Panc1 (cell line): ENCODE measurements at regions not wholly inside any gene's neighbourhood (a gene's known extent, or its start where the extent isn't known, plus 50 kb on each side); places are given as distances from the start of the nearest gene placed in this dataset.

Source experiments
- ATAC-seq: fragments of 200-7000 bp; cut with Tn5 transposase; 2 replicates; pipeline ENCODE4 v1.9.1; 2020; ENCODE audit warnings: mild to moderate bottlenecking, moderate library complexity
- BruUV-seq: library from RNA; stranded (reverse); fragments of 400-500 nt; replicated peaks from 2 replicates; lab custom pipeline; 2021; lab: Mats Ljungman, UMichigan
- CTCF ChIA-PET: fragments of 300-600 bp; sonication (Branson Sonifier 250); formaldehyde crosslinking; loops from one replicate; lab custom pipeline; 2022; ENCODE audit warnings: antibody characterized with exemption; lab: Charles Lee
- POLR2A ChIA-PET: fragments of 300-600 bp; sonication (Branson Sonifier 250); formaldehyde crosslinking; loops from one replicate; lab custom pipeline; 2022; ENCODE audit warnings: antibody characterized with exemption; lab: Charles Lee
- DNase-seq: peaks from one replicate; pipeline ENCODE4 v3.0.0-alpha.2; 2010; ENCODE audit warnings: low read depth, low spot score
- H3K27ac ChIP-seq: 2 replicates; pipeline ENCODE4 v1.5.1; 2011; ENCODE audit warnings: mild to moderate bottlenecking, low read length, inconsistent platforms
- H3K27me3 ChIP-seq: fragments of 200-500 bp; sonication (Bioruptor generic); 2 replicates; pipeline ENCODE4 v1.6.0; 2014; ENCODE audit warnings: low read length, inconsistent platforms; ENCODE audit not compliant: control insufficient read depth, insufficient read depth
- H3K36me3 ChIP-seq: fragments of 200-500 bp; sonication (Bioruptor generic); 2 replicates; pipeline ENCODE4 v1.5.1; 2014; ENCODE audit warnings: inconsistent platforms, mild to moderate bottlenecking, low read length, moderate library complexity; ENCODE audit not compliant: control insufficient read depth, insufficient read depth
- H3K4me1 ChIP-seq: 2 replicates; pipeline ENCODE4 v1.5.1; 2011; ENCODE audit warnings: inconsistent platforms, mild to moderate bottlenecking, low read length, moderate library complexity; ENCODE audit not compliant: control insufficient read depth, insufficient read depth
- H3K4me3 ChIP-seq, 2 experiments: 2 replicates each; pipeline ENCODE4 v1.5.1; 2011 to 2012; ENCODE audit warnings: low read depth in 2 of 2, low read length in 2 of 2, mild to moderate bottlenecking in 2 of 2, inconsistent platforms in 1 of 2, moderate library complexity in 1 of 2
- H3K9me3 ChIP-seq: fragments of 200-500 bp; sonication (Bioruptor generic); 2 replicates; pipeline ENCODE4 v1.5.1; 2014; ENCODE audit warnings: low read depth, mild to moderate bottlenecking, inconsistent platforms, low read length, moderate library complexity; ENCODE audit not compliant: control insufficient read depth, insufficient read depth
- CTCF ChIP-seq: fragments of 450-650 bp; IDR thresholded peaks from 2 replicates; pipeline ENCODE4 v1.5.1; 2017; ENCODE audit warnings: mild to moderate bottlenecking
- POLR2AphosphoS5 ChIP-seq: IDR thresholded peaks from 2 replicates; pipeline ENCODE4 v1.6.1; 2012; ENCODE audit warnings: mild to moderate bottlenecking, low read depth, low read length, moderate library complexity
- REST ChIP-seq, 2 experiments: IDR thresholded peaks; 2 replicates each; pipeline ENCODE4 v1.6.1; 2011 to 2012; ENCODE audit warnings: low read depth in 2 of 2, control low read depth in 1 of 2, low read length in 1 of 2, mild to moderate bottlenecking in 1 of 2, moderate library complexity in 1 of 2; ENCODE audit not compliant: insufficient read depth in 1 of 2
- SIN3A ChIP-seq: IDR thresholded peaks from 2 replicates; pipeline ENCODE4 v1.6.1; 2012; ENCODE audit warnings: low read depth, mild to moderate bottlenecking, low read length, moderate library complexity, borderline replicate concordance; ENCODE audit not compliant: insufficient read depth
- TCF7L2 ChIP-seq: IDR thresholded peaks from 2 replicates; pipeline ENCODE4 v1.6.1; 2011; ENCODE audit warnings: mild to moderate bottlenecking, low read depth, low read length, inconsistent platforms
- in situ Hi-C: cut with HindIII; loops from 2 replicates; pipeline ENCODE4 v1.10.0; 2016; ENCODE audit warnings: low sequenced_read_pairs, low pct_unique_long_range_greater_than_20kb
- intact Hi-C: fragments of 100-400 bp; cut with micrococcal nuclease; formaldehyde crosslinking; loops from one replicate; pipeline ENCODE4 v1.10.0; 2022; ENCODE audit not compliant: unreplicated experiment

DNA sequence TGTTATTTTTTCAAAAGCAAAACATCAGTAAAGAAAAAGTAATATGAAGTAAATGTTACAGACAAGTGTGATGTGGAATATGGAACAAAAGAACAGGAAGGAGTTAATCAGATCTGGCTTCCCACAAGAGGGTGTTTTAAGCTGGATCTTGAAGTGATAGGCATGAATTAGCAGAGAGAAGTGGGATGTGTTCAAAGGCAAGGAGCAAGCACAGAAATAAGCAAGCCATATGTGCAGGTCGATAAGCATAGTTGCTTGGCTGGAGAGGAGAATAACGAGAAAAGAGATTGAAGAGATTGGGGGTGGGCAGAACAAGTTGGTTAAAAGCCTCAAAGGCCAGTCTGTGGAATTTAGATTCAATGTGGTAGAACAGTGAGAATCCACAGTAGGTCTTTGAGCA lies 60.9 kb upstream of the PRPS1 start:
- ChIA-PET CTCF (interaction anchor here (0.7 kb wide), 1 partner anchor 93 kb away, joined by 3 read pairs; no protein-coding TSS in a partner anchor), POLR2A (interaction anchor here (0.6 kb wide), 1 partner anchor 37 kb away, joined by 3 read pairs; no protein-coding TSS in a partner anchor)
- no peak for DNase-seq
- Histone ChIP-seq H3K27me3 (no peaks in the 10 kb centered on the region), H3K36me3 (no peaks in the 10 kb centered on the region), H3K9me3 (no peaks in the 10 kb centered on the region; the same call in 1 of the 2 replicates), H3K27ac (no peak overlapping the region), H3K4me1 (peaks cover 5% of the 10 kb centered on the region), H3K4me3 (no peak overlapping the region)
- BruUV-seq: no TSS peak
- in situ Hi-C loops (no loop called here), intact Hi-C loops (no loop called here)
- no peak for TF ChIP-seq POLR2AphosphoS5
- no peak for TF ChIP-seq REST (IDR thresholded peaks at IDR 0.05; ENCODE audit: insufficient read depth in 1 of 2, low read depth in 2 of 2, low read length in 1 of 2)
- no peak for TF ChIP-seq SIN3A
- no peak for TF ChIP-seq TCF7L2
- TF ChIP-seq CTCF: no peak
- no peak for ATAC-seq

DNA sequence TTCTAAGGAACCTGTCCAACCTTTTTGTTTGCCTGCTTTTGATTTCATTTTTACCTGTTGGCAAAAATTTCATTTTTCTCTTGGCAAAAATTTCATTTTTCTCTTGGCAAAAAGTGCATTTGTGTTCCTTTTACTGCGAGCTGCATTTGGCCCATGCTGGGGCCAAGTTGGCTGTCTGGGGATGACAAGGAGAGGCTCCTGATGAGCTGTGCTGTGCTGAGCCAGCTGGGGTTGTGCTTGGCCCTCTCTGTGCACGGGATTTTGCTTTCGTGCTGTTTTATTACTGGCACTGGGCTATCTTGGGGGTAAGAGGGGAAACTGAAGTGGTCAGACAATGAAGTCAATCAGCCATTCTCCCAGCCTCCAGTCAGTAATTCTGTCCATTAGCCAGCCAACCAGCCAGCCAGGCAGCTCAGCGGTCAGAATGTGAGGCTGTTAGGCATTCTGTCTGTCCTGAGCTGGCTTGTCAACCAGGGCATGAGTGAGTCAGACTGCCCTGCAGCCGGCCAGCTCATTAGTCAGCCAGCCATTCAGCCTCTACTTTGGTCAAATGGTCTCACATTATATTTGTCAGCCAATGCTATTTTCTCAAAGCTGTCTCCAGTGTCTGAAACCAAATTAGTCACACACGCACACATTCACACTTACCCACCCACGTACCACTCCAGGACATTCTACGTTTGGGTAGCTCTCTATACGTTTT lies 56.9 kb upstream of the PRPS1 start:
- no peaks in the 10 kb centered on the region; the same call in 1 of the 2 replicates for H3K9me3 ChIP-seq
- intact Hi-C loops (no loop called here), in situ Hi-C loops (no loop called here)
- H3K4me1 ChIP-seq: peaks cover 8% of the 10 kb centered on the region
- TF ChIP-seq SIN3A (no peak), CTCF (no peak), TCF7L2 (no peak), POLR2AphosphoS5 (no peak), REST (IDR thresholded peaks at IDR 0.05; ENCODE audit: insufficient read depth in 1 of 2, low read depth in 2 of 2, low read length in 1 of 2) (no peak)
- CTCF ChIA-PET: interaction anchor here (0.7 kb wide), 1 partner anchor 33 kb away, joined by 3 read pairs; no protein-coding TSS in a partner anchor
- H3K27me3 ChIP-seq: no peaks in the 10 kb centered on the region
- no TSS peak for BruUV-seq
- H3K27ac ChIP-seq: peak overlapping the region; percentile 45; the same call in 1 of the 2 replicates
- no peak overlapping the region for H3K4me3 ChIP-seq
- ATAC-seq (peak; percentile 94), DNase-seq (peak; percentile 80)
- POLR2A ChIA-PET: no interaction called here
- H3K36me3 ChIP-seq: no peaks in the 10 kb centered on the region
